ENCODE measurements at regions not wholly inside any gene's neighbourhood (a gene's known extent, or its start where the extent isn't known, plus 50 kb on each side); places are given as distances from the start of the nearest gene placed in this dataset.

GRCh38 chr2:3138621-3139020 lies 239.0 kb downstream of the EIPR1 start:
- no peak overlapping the region for H3K27ac Mint-ChIP-seq
- WGBS (ENCODE audit: insufficient coverage) = 93% methylated on average over 8 of the region's 9 CpGs
- peaks cover 0 to 6% (median 5%) of the 10 kb centered on the region in 3 donors for H3K9me3 Mint-ChIP-seq
- H3K27me3 ChIP-seq (replicated peaks in 1 of 2; ENCODE audit: control insufficient read depth in 2 of 2, extremely low read depth in 1 of 2, insufficient read depth in 2 of 2, low read length in 1 of 2) = no peaks in the 10 kb centered on the region
- H3K27me3 Mint-ChIP-seq = no peaks in the 10 kb centered on the region
- H3K4me3 Mint-ChIP-seq = no peak overlapping the region
- ChIA-PET POLR2A (no interaction called here), CTCF (no interaction called here)
- no peaks in the 10 kb centered on the region for H3K4me1 ChIP-seq (ENCODE audit: control insufficient read depth in 1 of 2, extremely low read depth in 1 of 2, insufficient read depth in 2 of 2, low read length in 2 of 2)
- H3K36me3 Mint-ChIP-seq = no peaks in the 10 kb centered on the region
- ATAC-seq (replicated peaks in 1 of 4) (no peak), DNase-seq (no peak)
- H3K4me3 ChIP-seq (ENCODE audit: control insufficient read depth in 1 of 2, extremely low read depth in 1 of 2, low read length in 1 of 2) = no peak overlapping the region
- no peaks in the 10 kb centered on the region for H3K9me3 ChIP-seq
- H3K27ac ChIP-seq (ENCODE audit: low read length) = no peak overlapping the region
- H3K4me1 Mint-ChIP-seq = no peaks in the 10 kb centered on the region
- H3K36me3 ChIP-seq (ENCODE audit: control insufficient read depth in 2 of 2, extremely low read depth in 1 of 2, insufficient read depth in 1 of 2, low read length in 1 of 2) = peaks cover 0 to 4% of the 10 kb centered on the region in 2 donors

DNA sequence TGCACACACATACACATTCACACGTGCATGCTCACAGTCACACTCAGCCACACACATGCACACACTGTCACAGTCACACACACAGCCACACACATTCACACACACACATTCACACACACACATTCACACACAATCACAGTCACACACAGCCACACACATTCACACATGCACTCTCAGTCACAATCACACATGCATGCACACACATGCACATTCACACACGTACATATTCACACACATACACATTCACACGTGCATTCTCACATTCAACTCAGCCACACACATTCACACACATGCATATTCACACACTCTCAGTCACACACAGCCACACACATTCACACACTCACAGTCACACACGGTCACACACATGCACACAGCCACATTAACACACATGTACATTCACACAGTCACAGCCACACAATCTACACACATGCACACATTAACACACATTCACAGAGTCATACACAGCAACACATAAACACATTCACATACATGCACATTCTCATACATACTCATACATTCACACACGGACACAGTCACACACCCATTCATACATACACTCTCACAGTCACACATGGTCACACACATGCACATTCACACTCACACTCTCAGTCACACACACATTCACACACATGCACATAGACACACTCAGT lies 239.8 kb downstream of the EIPR1 start:
- Histone ChIP-seq H3K9me3 (no peaks in the 10 kb centered on the region), H3K27ac (ENCODE audit: low read length) (no peak overlapping the region), H3K27me3 (replicated peaks in 1 of 2; ENCODE audit: control insufficient read depth in 2 of 2, extremely low read depth in 1 of 2, insufficient read depth in 2 of 2, low read length in 1 of 2) (no peaks in the 10 kb centered on the region), H3K4me3 (ENCODE audit: control insufficient read depth in 1 of 2, extremely low read depth in 1 of 2, low read length in 1 of 2) (no peak overlapping the region), H3K36me3 (ENCODE audit: control insufficient read depth in 2 of 2, extremely low read depth in 1 of 2, insufficient read depth in 1 of 2, low read length in 1 of 2) (peaks cover 0 to 4% of the 10 kb centered on the region in 2 donors), H3K4me1 (ENCODE audit: control insufficient read depth in 1 of 2, extremely low read depth in 1 of 2, insufficient read depth in 2 of 2, low read length in 2 of 2) (no peaks in the 10 kb centered on the region)
- no peak overlapping the region for H3K27ac Mint-ChIP-seq
- H3K36me3 Mint-ChIP-seq = no peaks in the 10 kb centered on the region
- 92% methylated on average over 5 of the region's 5 CpGs for WGBS (ENCODE audit: insufficient coverage)
- ATAC-seq (replicated peaks in 1 of 4) (no peak), DNase-seq (peak in 1 of 35 experiments; percentile 2)
- CTCF ChIA-PET = no interaction called here
- H3K27me3 Mint-ChIP-seq = no peaks in the 10 kb centered on the region
- POLR2A ChIA-PET = no interaction called here
- no peaks in the 10 kb centered on the region for H3K4me1 Mint-ChIP-seq
- H3K4me3 Mint-ChIP-seq = no peak overlapping the region
- H3K9me3 Mint-ChIP-seq = peaks cover 2 to 6% (median 5%) of the 10 kb centered on the region in 3 donors

GRCh38 chr2:3135676-3136075 lies 241.9 kb downstream of the EIPR1 start:
- Mint-ChIP-seq H3K4me3 (no peak overlapping the region), H3K27ac (no peak overlapping the region), H3K27me3 (peaks cover 2 to 3% of the 10 kb centered on the region in 2 donors), H3K9me3 (peaks cover 2 to 6% (median 5%) of the 10 kb centered on the region in 3 donors), H3K4me1 (no peaks in the 10 kb centered on the region), H3K36me3 (no peaks in the 10 kb centered on the region)
- ATAC-seq (replicated peaks in 1 of 4) = no peak
- H3K27ac ChIP-seq (ENCODE audit: low read length) = no peak overlapping the region
- H3K27me3 ChIP-seq (replicated peaks in 1 of 2; ENCODE audit: control insufficient read depth in 2 of 2, extremely low read depth in 1 of 2, insufficient read depth in 2 of 2, low read length in 1 of 2) = peaks cover 0 to 6% of the 10 kb centered on the region in 2 experiments
- H3K4me1 ChIP-seq (ENCODE audit: control insufficient read depth in 1 of 2, extremely low read depth in 1 of 2, insufficient read depth in 2 of 2, low read length in 2 of 2) = no peaks in the 10 kb centered on the region
- WGBS (ENCODE audit: insufficient coverage) = 100% methylated on average over 1 of the region's 5 CpGs
- ChIA-PET POLR2A (no interaction called here), CTCF (no interaction called here)
- H3K36me3 ChIP-seq (ENCODE audit: control insufficient read depth in 2 of 2, extremely low read depth in 1 of 2, insufficient read depth in 1 of 2, low read length in 1 of 2) = peaks cover 0 to 4% of the 10 kb centered on the region in 2 donors
- H3K4me3 ChIP-seq (ENCODE audit: control insufficient read depth in 1 of 2, extremely low read depth in 1 of 2, low read length in 1 of 2) = no peak overlapping the region
- no peak for DNase-seq
- no peaks in the 10 kb centered on the region for H3K9me3 ChIP-seq

- Mint-ChIP-seq H3K4me1 (no peaks in the 10 kb centered on the region), H3K4me3 (no peak overlapping the region), H3K27me3 (peaks cover 5 to 7% of the 10 kb centered on the region in 2 donors), H3K27ac (no peak overlapping the region), H3K9me3 (peaks cover 2 to 6% (median 5%) of the 10 kb centered on the region in 3 donors), H3K36me3 (no peaks in the 10 kb centered on the region)
- Histone ChIP-seq H3K27me3 (replicated peaks in 1 of 2; ENCODE audit: control insufficient read depth in 2 of 2, extremely low read depth in 1 of 2, insufficient read depth in 2 of 2, low read length in 1 of 2) (peaks cover 0 to 8% of the 10 kb centered on the region in 2 experiments), H3K36me3 (ENCODE audit: control insufficient read depth in 2 of 2, extremely low read depth in 1 of 2, insufficient read depth in 1 of 2, low read length in 1 of 2) (peaks cover 0 to 4% of the 10 kb centered on the region in 2 donors), H3K4me3 (ENCODE audit: control insufficient read depth in 1 of 2, extremely low read depth in 1 of 2, low read length in 1 of 2) (no peak overlapping the region), H3K9me3 (no peaks in the 10 kb centered on the region), H3K4me1 (ENCODE audit: control insufficient read depth in 1 of 2, extremely low read depth in 1 of 2, insufficient read depth in 2 of 2, low read length in 2 of 2) (no peaks in the 10 kb centered on the region), H3K27ac (ENCODE audit: low read length) (no peak overlapping the region)
- DNase-seq (peak in 1 of 35 experiments; percentile 3), ATAC-seq (replicated peaks in 1 of 4) (no peak)
- ChIA-PET POLR2A (no interaction called here), CTCF (no interaction called here)
- WGBS (ENCODE audit: insufficient coverage) = 95% methylated on average over 13 of the region's 14 CpGs
These were observed 243.5 kb downstream of the EIPR1 start for GRCh38 chr2:3134026-3134571.

- ATAC-seq (replicated peaks in 1 of 4) = no peak
- Histone ChIP-seq H3K36me3 (ENCODE audit: control insufficient read depth in 2 of 2, extremely low read depth in 1 of 2, insufficient read depth in 1 of 2, low read length in 1 of 2) (no peaks in the 10 kb centered on the region), H3K9me3 (no peaks in the 10 kb centered on the region), H3K4me1 (ENCODE audit: control insufficient read depth in 1 of 2, extremely low read depth in 1 of 2, insufficient read depth in 2 of 2, low read length in 2 of 2) (peaks cover 0 to under 1% of the 10 kb centered on the region in 2 experiments), H3K4me3 (ENCODE audit: control insufficient read depth in 1 of 2, extremely low read depth in 1 of 2, low read length in 1 of 2) (no peak overlapping the region), H3K27me3 (replicated peaks in 1 of 2; ENCODE audit: control insufficient read depth in 2 of 2, extremely low read depth in 1 of 2, insufficient read depth in 2 of 2, low read length in 1 of 2) (peaks cover 0 to 8% of the 10 kb centered on the region in 2 experiments), H3K27ac (ENCODE audit: low read length) (no peak overlapping the region)
- H3K27ac Mint-ChIP-seq = no peak overlapping the region
- peaks cover 5 to 7% of the 10 kb centered on the region in 2 donors for H3K27me3 Mint-ChIP-seq
- ChIA-PET POLR2A (no interaction called here), CTCF (no interaction called here)
- no peaks in the 10 kb centered on the region for H3K36me3 Mint-ChIP-seq
- peaks cover 2 to 6% (median 5%) of the 10 kb centered on the region in 3 donors for H3K9me3 Mint-ChIP-seq
- no peak overlapping the region for H3K4me3 Mint-ChIP-seq
- DNase-seq = no peak
- WGBS (ENCODE audit: insufficient coverage) = 82% methylated on average over 9 of the region's 11 CpGs
- H3K4me1 Mint-ChIP-seq = peaks cover 0 to under 1% (median 0%) of the 10 kb centered on the region in 3 donors
These were observed 244.7 kb downstream of the EIPR1 start for GRCh38 chr2:3132966-3133365.

- Histone ChIP-seq H3K4me1 (ENCODE audit: control insufficient read depth in 1 of 2, extremely low read depth in 1 of 2, insufficient read depth in 2 of 2, low read length in 2 of 2) (peaks cover 0 to 2% of the 10 kb centered on the region in 2 experiments), H3K9me3 (no peaks in the 10 kb centered on the region), H3K27ac (ENCODE audit: low read length) (no peak overlapping the region), H3K36me3 (ENCODE audit: control insufficient read depth in 2 of 2, extremely low read depth in 1 of 2, insufficient read depth in 1 of 2, low read length in 1 of 2) (no peaks in the 10 kb centered on the region), H3K27me3 (replicated peaks in 1 of 2; ENCODE audit: control insufficient read depth in 2 of 2, extremely low read depth in 1 of 2, insufficient read depth in 2 of 2, low read length in 1 of 2) (peaks cover 0 to 8% of the 10 kb centered on the region in 2 experiments), H3K4me3 (ENCODE audit: control insufficient read depth in 1 of 2, extremely low read depth in 1 of 2, low read length in 1 of 2) (no peak overlapping the region)
- peaks cover 2 to 6% (median 5%) of the 10 kb centered on the region in 3 donors for H3K9me3 Mint-ChIP-seq
- H3K36me3 Mint-ChIP-seq = no peaks in the 10 kb centered on the region
- no peak overlapping the region for H3K4me3 Mint-ChIP-seq
- DNase-seq (peak in 1 of 35 experiments; percentile 8), ATAC-seq (replicated peaks in 1 of 4) (no peak)
- H3K4me1 Mint-ChIP-seq = peaks cover 0 to 4% (median 3%) of the 10 kb centered on the region in 3 donors
- ChIA-PET POLR2A (no interaction called here), CTCF (no interaction called here)
- H3K27ac Mint-ChIP-seq = no peak overlapping the region
- WGBS (ENCODE audit: insufficient coverage) = 100% methylated on average over 1 of the region's 10 CpGs
- peaks cover 5 to 7% of the 10 kb centered on the region in 2 donors for H3K27me3 Mint-ChIP-seq
These were observed 245.2 kb downstream of the EIPR1 start for GRCh38 chr2:3132466-3132865.

All from T-cell (primary cell).